ENCODE measurements at regions not wholly inside any gene's neighbourhood (a gene's known extent, or its start where the extent isn't known, plus 50 kb on each side); places are given as distances from the start of the nearest gene placed in this dataset.
"Not testable (repeated sequence)": the region's sequence is repeated elsewhere in the genome, so short reads cannot be mapped to it uniquely, and the experiment has no call there.

GRCh38 chr6:120478650-120479049, 855.6 kb downstream of the TBC1D32 start:
- H3K4me3 ChIP-seq = no peak overlapping the region
- H3K27ac ChIP-seq = no peak overlapping the region
- H3K36me3 ChIP-seq = no peaks in the 10 kb centered on the region
- no peaks in the 10 kb centered on the region for H3K27me3 ChIP-seq
- TF ChIP-seq POLR2A (IDR thresholded peaks at IDR 0.05) = no peak
- TF ChIP-seq, protein P1, sequence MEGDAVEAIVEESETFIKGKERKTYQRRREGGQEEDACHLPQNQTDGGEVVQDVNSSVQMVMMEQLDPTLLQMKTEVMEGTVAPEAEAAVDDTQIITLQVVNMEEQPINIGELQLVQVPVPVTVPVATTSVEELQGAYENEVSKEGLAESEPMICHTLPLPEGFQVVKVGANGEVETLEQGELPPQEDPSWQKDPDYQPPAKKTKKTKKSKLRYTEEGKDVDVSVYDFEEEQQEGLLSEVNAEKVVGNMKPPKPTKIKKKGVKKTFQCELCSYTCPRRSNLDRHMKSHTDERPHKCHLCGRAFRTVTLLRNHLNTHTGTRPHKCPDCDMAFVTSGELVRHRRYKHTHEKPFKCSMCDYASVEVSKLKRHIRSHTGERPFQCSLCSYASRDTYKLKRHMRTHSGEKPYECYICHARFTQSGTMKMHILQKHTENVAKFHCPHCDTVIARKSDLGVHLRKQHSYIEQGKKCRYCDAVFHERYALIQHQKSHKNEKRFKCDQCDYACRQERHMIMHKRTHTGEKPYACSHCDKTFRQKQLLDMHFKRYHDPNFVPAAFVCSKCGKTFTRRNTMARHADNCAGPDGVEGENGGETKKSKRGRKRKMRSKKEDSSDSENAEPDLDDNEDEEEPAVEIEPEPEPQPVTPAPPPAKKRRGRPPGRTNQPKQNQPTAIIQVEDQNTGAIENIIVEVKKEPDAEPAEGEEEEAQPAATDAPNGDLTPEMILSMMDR (IDR thresholded peaks at IDR 0.05) = no peak
- H3K4me1 ChIP-seq = no peaks in the 10 kb centered on the region
- H3K9me3 ChIP-seq = no peaks in the 10 kb centered on the region
- intact Hi-C loops (cut with DNase I; ENCODE audit: low total_unique reads) = no loop called here
- DNase-seq = no peak

DNA sequence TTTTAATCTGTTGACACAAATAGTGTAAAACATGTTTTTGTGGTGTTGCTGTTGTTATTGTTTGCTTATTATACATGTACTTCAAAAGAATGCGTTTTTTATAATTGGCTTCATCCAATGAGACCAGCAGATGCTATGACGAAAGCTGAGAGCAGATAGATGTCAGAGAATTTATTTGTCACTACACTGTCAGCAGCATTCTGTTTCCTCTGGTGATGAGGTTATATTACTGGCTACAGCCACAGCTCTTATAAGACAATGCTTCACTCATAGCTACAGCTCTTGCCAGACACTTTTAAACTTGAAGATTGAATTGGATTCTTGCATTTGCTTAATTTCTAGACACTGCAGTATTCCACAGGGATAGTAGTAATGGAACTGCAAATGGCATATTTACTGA, 860.5 kb downstream of the TBC1D32 start:
- H3K27ac ChIP-seq = no peak overlapping the region
- no peaks in the 10 kb centered on the region for H3K4me1 ChIP-seq
- H3K9me3 ChIP-seq = no peaks in the 10 kb centered on the region
- intact Hi-C loops (cut with DNase I; ENCODE audit: low total_unique reads) = no loop called here
- no peaks in the 10 kb centered on the region for H3K27me3 ChIP-seq
- TF ChIP-seq, protein P1 (IDR thresholded peaks at IDR 0.05) = no peak
- no peak for TF ChIP-seq POLR2A (IDR thresholded peaks at IDR 0.05)
- H3K36me3 ChIP-seq = no peaks in the 10 kb centered on the region
- no peak for DNase-seq
- H3K4me3 ChIP-seq = no peak overlapping the region

DNA sequence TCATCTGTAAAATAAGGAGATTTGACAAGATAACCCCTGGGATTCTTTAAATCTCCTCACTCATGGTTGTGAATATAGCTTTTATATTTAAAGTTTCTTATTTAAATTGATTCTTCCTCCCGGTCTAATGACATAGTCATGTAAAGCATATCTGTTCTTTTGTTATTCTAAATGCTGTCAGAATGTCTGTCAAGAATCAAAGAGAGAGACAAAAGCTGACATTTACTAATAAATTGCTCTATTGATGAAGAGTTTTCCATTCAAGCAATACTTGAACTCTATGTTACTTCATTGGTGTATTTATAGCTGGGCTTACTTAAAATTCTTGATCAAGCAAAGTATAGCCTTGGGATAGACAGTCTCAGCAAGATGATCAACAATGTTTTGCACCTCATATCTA, 865.8 kb downstream of the TBC1D32 start:
- TF ChIP-seq, protein P1 (IDR thresholded peaks at IDR 0.05) = no peak
- no peak for TF ChIP-seq POLR2A (IDR thresholded peaks at IDR 0.05)
- Histone ChIP-seq H3K27ac (no peak overlapping the region), H3K9me3 (no peaks in the 10 kb centered on the region), H3K4me1 (no peaks in the 10 kb centered on the region), H3K27me3 (no peaks in the 10 kb centered on the region), H3K36me3 (no peaks in the 10 kb centered on the region), H3K4me3 (no peak overlapping the region)
- intact Hi-C loops (cut with DNase I; ENCODE audit: low total_unique reads) = no loop called here
- DNase-seq = no peak

- no peak for DNase-seq
- intact Hi-C loops (cut with DNase I; ENCODE audit: low total_unique reads) = no loop called here
- Histone ChIP-seq H3K27me3 (no peaks in the 10 kb centered on the region), H3K4me3 (no peak overlapping the region), H3K27ac (no peak overlapping the region), H3K4me1 (no peaks in the 10 kb centered on the region), H3K36me3 (no peaks in the 10 kb centered on the region), H3K9me3 (no peaks in the 10 kb centered on the region)
- TF ChIP-seq, protein P1 (IDR thresholded peaks at IDR 0.05) = no peak
- TF ChIP-seq POLR2A (IDR thresholded peaks at IDR 0.05) = no peak
These were observed 882.8 kb downstream of the TBC1D32 start for GRCh38 chr6:120451508-120451907.

GRCh38 chr6:120447605-120448004, 886.7 kb downstream of the TBC1D32 start:
- no peaks in the 10 kb centered on the region for H3K4me1 ChIP-seq
- TF ChIP-seq POLR2A (IDR thresholded peaks at IDR 0.05) = no peak
- TF ChIP-seq, protein P1 (IDR thresholded peaks at IDR 0.05) = no peak

DNA sequence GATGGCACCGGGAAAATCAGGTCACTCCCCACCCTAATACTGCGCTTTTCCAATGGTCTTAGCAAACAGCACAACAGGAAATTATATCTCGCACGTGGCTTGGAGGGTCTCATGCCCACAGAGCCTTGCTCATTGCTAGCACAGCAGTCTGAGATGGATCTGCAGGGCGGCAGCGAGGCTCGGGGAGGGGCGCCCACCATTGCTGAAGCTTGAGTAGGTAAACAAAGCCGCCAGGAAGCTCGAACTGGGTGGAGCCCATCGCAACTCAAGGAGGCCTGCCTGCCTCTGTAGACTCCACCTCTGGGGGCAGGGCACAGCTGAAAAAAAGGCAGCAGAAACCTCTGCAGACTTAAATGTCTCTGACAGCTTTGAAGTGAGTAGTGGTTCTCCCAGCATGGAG, 901.4 kb downstream of the TBC1D32 start:
- H3K27ac ChIP-seq; H3K9me3 ChIP-seq; H3K4me1 ChIP-seq; H3K4me3 ChIP-seq; DNase-seq; H3K36me3 ChIP-seq; intact Hi-C loops (cut with DNase I; ENCODE audit: low total_unique reads); H3K27me3 ChIP-seq: not testable (repeated sequence)

More at GRCh38 chr6:120447605-120448004, 886.7 kb downstream of the TBC1D32 start:
- H3K4me3 ChIP-seq = no peak overlapping the region
- intact Hi-C loops (cut with DNase I; ENCODE audit: low total_unique reads) = no loop called here
- no peaks in the 10 kb centered on the region for H3K9me3 ChIP-seq
- H3K27ac ChIP-seq = no peak overlapping the region
- DNase-seq = no peak
- H3K36me3 ChIP-seq = no peaks in the 10 kb centered on the region
- H3K27me3 ChIP-seq = no peaks in the 10 kb centered on the region

Data from uterus (tissue), 3 donors.